Ascending aorta (tissue), 2 donors: ENCODE measurements at regions not wholly inside any gene's neighbourhood (a gene's known extent, or its start where the extent isn't known, plus 50 kb on each side); places are given as distances from the start of the nearest gene placed in this dataset.

Experiments
- DNase-seq, 2 donors: peaks; one replicate each; pipeline ENCODE4 v3.0.0-alpha.2; 2019; ENCODE audit warnings: low spot score in 2 of 2
- H3K27ac ChIP-seq, 2 donors: fragments of 200-600 bp; sonication (generic); one replicate each; pipeline ENCODE4 v1.5.1; 2016 to 2017; ENCODE audit warnings: mild to moderate bottlenecking in 1 of 2
- H3K27me3 ChIP-seq: fragments of 200-600 bp; sonication (generic); one replicate; pipeline ENCODE4 v1.5.1; 2017
- H3K36me3 ChIP-seq, 2 donors: fragments of 200-600 bp; sonication (generic); one replicate each; pipeline ENCODE4 v1.5.1; 2016
- H3K4me1 ChIP-seq, 2 donors: fragments of 200-600 bp; sonication (generic); one replicate each; pipeline ENCODE4 v1.5.1; 2016 to 2017; ENCODE audit warnings: mild to moderate bottlenecking in 1 of 2
- H3K4me3 ChIP-seq, 2 donors: fragments of 200-600 bp; sonication (generic); one replicate each; pipeline ENCODE4 v1.5.1; 2016 to 2017; ENCODE audit warnings: mild to moderate bottlenecking in 1 of 2
- H3K9me3 ChIP-seq, 2 donors: fragments of 200-600 bp; sonication (generic); one replicate each; pipeline ENCODE4 v1.5.1; 2016
- CTCF ChIP-seq, 3 experiments: fragments of 200-600 bp in 2 of 3; fragments of 450-650 bp in 1 of 3; sonication (generic) in 2 of 3; IDR thresholded peaks; one replicate each; pipeline ENCODE4 v1.5.1; 2016 to 2019; ENCODE audit warnings: antibody characterized with exemption in 3 of 3, mild to moderate bottlenecking in 1 of 3, moderate library complexity in 1 of 3
- intact Hi-C: fragments of 100-400 bp; cut with DNase I; formaldehyde crosslinking; loops from one replicate; pipeline ENCODE4 v1.15.1; 2023

GRCh38 chr11:122333467-122333866 lies 217.5 kb upstream of the BLID start:
- Histone ChIP-seq H3K4me3 (no peak overlapping the region), H3K36me3 (no peaks in the 10 kb centered on the region), H3K27me3 (no peaks in the 10 kb centered on the region), H3K9me3 (no peaks in the 10 kb centered on the region), H3K4me1 (peaks cover 0 to 14% of the 10 kb centered on the region in 2 donors), H3K27ac (peak overlapping the region in 1 of 2 donors; percentile 80)
- TF ChIP-seq CTCF (IDR thresholded peaks at IDR 0.05): no peak
- intact Hi-C loops: no loop called here
- DNase-seq: no peak

GRCh38 chr11:122331079-122331478 lies 215.1 kb upstream of the BLID start:
- intact Hi-C loops: no loop called here
- TF ChIP-seq CTCF (IDR thresholded peaks at IDR 0.05): no peak
- no peak overlapping the region for H3K27ac ChIP-seq

GRCh38 chr11:122330279-122330965 lies 214.4 kb upstream of the BLID start:
- no peak for TF ChIP-seq CTCF (IDR thresholded peaks at IDR 0.05)
- Histone ChIP-seq H3K36me3 (no peaks in the 10 kb centered on the region), H3K27me3 (no peaks in the 10 kb centered on the region), H3K27ac (no peak overlapping the region), H3K9me3 (no peaks in the 10 kb centered on the region), H3K4me1 (peaks cover 0 to 10% of the 10 kb centered on the region in 2 donors), H3K4me3 (no peak overlapping the region)
- no peak for DNase-seq
- intact Hi-C loops: no loop called here

More at GRCh38 chr11:122331079-122331478, 215.1 kb upstream of the BLID start:
- H3K27me3 ChIP-seq: no peaks in the 10 kb centered on the region
- H3K9me3 ChIP-seq: no peaks in the 10 kb centered on the region
- no peak for DNase-seq
- no peaks in the 10 kb centered on the region for H3K36me3 ChIP-seq
- H3K4me3 ChIP-seq: no peak overlapping the region
- peaks cover 0 to 14% of the 10 kb centered on the region in 2 donors for H3K4me1 ChIP-seq

- H3K27ac ChIP-seq: no peak overlapping the region
- DNase-seq: no peak
- no peak overlapping the region for H3K4me3 ChIP-seq
- H3K9me3 ChIP-seq: no peaks in the 10 kb centered on the region
- intact Hi-C loops: no loop called here
- TF ChIP-seq CTCF (IDR thresholded peaks at IDR 0.05): no peak
- no peaks in the 10 kb centered on the region for H3K36me3 ChIP-seq
- no peaks in the 10 kb centered on the region for H3K27me3 ChIP-seq
- peaks cover 0 to 6% of the 10 kb centered on the region in 2 donors for H3K4me1 ChIP-seq
Measured at GRCh38 chr11:122327528-122327927, 211.5 kb upstream of the BLID start.

- Histone ChIP-seq H3K36me3 (no peaks in the 10 kb centered on the region), H3K4me1 (peaks cover 0 to 16% of the 10 kb centered on the region in 2 donors), H3K27me3 (no peaks in the 10 kb centered on the region), H3K9me3 (no peaks in the 10 kb centered on the region), H3K4me3 (no peak overlapping the region), H3K27ac (no peak overlapping the region)
- DNase-seq: no peak
- intact Hi-C loops: no loop called here
- TF ChIP-seq CTCF (IDR thresholded peaks at IDR 0.05): no peak
Measured at GRCh38 chr11:122323754-122324421, 207.9 kb upstream of the BLID start.
